Esophagus mucosa (tissue), 1 donor: ENCODE measurements at regions not wholly inside any gene's neighbourhood (a gene's known extent, or its start where the extent isn't known, plus 50 kb on each side); places are given as distances from the start of the nearest gene placed in this dataset.
"Not testable (repeated sequence)": the region's sequence is repeated elsewhere in the genome, so short reads cannot be mapped to it uniquely, and the experiment has no call there.

Experiments
- ATAC-seq: fragments of 200-7000 bp; cut with Tn5 transposase; one replicate; pipeline ENCODE4 v1.9.1; 2020
- donor health status: DM: yes; HTN: yes; CAD: no.

- no peak for ATAC-seq
Observed at GRCh38 chr6:74268815-74269599, 573.0 kb downstream of the CD109 start.

- no peak for ATAC-seq
Observed at GRCh38 chr6:74259981-74260380, 564.0 kb downstream of the CD109 start.

GRCh38 chr6:74256781-74257180 is 560.8 kb downstream of the CD109 start:
- ATAC-seq, result no peak

GRCh38 chr6:74256381-74256780 is 560.4 kb downstream of the CD109 start:
- ATAC-seq, result no peak

- ATAC-seq, result not testable (repeated sequence)
Observed at GRCh38 chr6:74255007-74255406, 559.0 kb downstream of the CD109 start.

GRCh38 chr6:74254147-74254546 is 558.1 kb downstream of the CD109 start:
- not testable (repeated sequence) for ATAC-seq

GRCh38 chr6:74253261-74253660 is 557.3 kb downstream of the CD109 start:
- ATAC-seq, result no peak

- no peak for ATAC-seq
Observed at GRCh38 chr6:74250161-74250818, 554.3 kb downstream of the CD109 start.

GRCh38 chr6:74249658-74250057 is 553.7 kb downstream of the CD109 start:
- ATAC-seq, result no peak

GRCh38 chr6:74248966-74249365 is 553.0 kb downstream of the CD109 start:
- no peak for ATAC-seq

- ATAC-seq, result peak; percentile 85
Observed at GRCh38 chr6:74222768-74223333, 526.8 kb downstream of the CD109 start.

- ATAC-seq, result no peak
Observed at GRCh38 chr6:74213995-74214394, 518.0 kb downstream of the CD109 start.

- no peak for ATAC-seq
Observed at GRCh38 chr6:74208239-74208638, 512.2 kb downstream of the CD109 start.

- ATAC-seq, result no peak
Observed at GRCh38 chr6:74199215-74199915, 503.4 kb downstream of the CD109 start.

- no peak for ATAC-seq
Observed at GRCh38 chr6:74197310-74197709, 501.3 kb downstream of the CD109 start.

- no peak for ATAC-seq
Observed at GRCh38 chr6:74187811-74188210, 491.8 kb downstream of the CD109 start.

- ATAC-seq, result no peak
Observed at GRCh38 chr6:74182992-74183391, 487.0 kb downstream of the CD109 start.

- ATAC-seq, result no peak
Observed at GRCh38 chr6:74181471-74181870, 485.5 kb downstream of the CD109 start.

- ATAC-seq, result no peak
Observed at GRCh38 chr6:74177506-74177905, 481.5 kb downstream of the CD109 start.

- not testable (repeated sequence) for ATAC-seq
Observed at GRCh38 chr6:74170550-74170949, 474.5 kb downstream of the CD109 start.

- no peak for ATAC-seq
Observed at GRCh38 chr6:74170118-74170517, 474.1 kb downstream of the CD109 start.

- ATAC-seq, result no peak
Observed at GRCh38 chr6:74167976-74168375, 472.0 kb downstream of the CD109 start.

- no peak for ATAC-seq
Observed at GRCh38 chr6:74167511-74167910, 471.5 kb downstream of the CD109 start.
